Natural killer cell treated with Interleukin-12 subunit alpha and Interleukin-12 subunit beta and Interleukin-15 and Interleukin-18, amount 100 ng/mL, for 72 hours (primary cell): ENCODE measurements at regions not wholly inside any gene's neighbourhood (a gene's known extent, or its start where the extent isn't known, plus 50 kb on each side); places are given as distances from the start of the nearest gene placed in this dataset.
"Not testable (repeated sequence)": the region's sequence is repeated elsewhere in the genome, so short reads cannot be mapped to it uniquely, and the experiment has no call there.

ENCODE experiments used
- ATAC-seq, 2 donors: fragments of 150-1000 bp; cut with Tn5 transposase in 1 of 2; sonication (Bioruptor Pico), chemical (Tn5 transposase) in 1 of 2; 2 replicates each; pipeline ENCODE4 v1.10.0; 2021
- DNase-seq: peaks from one replicate; pipeline ENCODE4 v3.0.0; 2022; ENCODE audit warnings: low spot score
- H3K27ac Mint-ChIP-seq, 2 donors: 1 replicate in 1 of 2; 2 replicates in 1 of 2; pipeline ENCODE4 v1.8.0; 2022; ENCODE audit warnings: mixed read lengths in 2 of 2, mild to moderate bottlenecking in 1 of 2, moderate library complexity in 1 of 2
- H3K27me3 Mint-ChIP-seq, 2 donors: 1 replicate in 1 of 2; 2 replicates in 1 of 2; pipeline ENCODE4 v1.8.0; 2022; ENCODE audit warnings: mixed read lengths in 2 of 2
- H3K36me3 Mint-ChIP-seq: one replicate; pipeline ENCODE4 v1.8.0; 2022; ENCODE audit warnings: mixed read lengths
- H3K4me1 Mint-ChIP-seq, 2 donors: 1 replicate in 1 of 2; 2 replicates in 1 of 2; pipeline ENCODE4 v1.8.0; 2022; ENCODE audit warnings: low read depth in 2 of 2, mixed read lengths in 2 of 2, mild to moderate bottlenecking in 1 of 2
- H3K4me3 Mint-ChIP-seq: one replicate; pipeline ENCODE4 v1.8.0; 2022; ENCODE audit warnings: mixed read lengths
- H3K9me3 Mint-ChIP-seq: 2 replicates; pipeline ENCODE4 v1.8.0; 2022; ENCODE audit warnings: mixed read lengths

DNA sequence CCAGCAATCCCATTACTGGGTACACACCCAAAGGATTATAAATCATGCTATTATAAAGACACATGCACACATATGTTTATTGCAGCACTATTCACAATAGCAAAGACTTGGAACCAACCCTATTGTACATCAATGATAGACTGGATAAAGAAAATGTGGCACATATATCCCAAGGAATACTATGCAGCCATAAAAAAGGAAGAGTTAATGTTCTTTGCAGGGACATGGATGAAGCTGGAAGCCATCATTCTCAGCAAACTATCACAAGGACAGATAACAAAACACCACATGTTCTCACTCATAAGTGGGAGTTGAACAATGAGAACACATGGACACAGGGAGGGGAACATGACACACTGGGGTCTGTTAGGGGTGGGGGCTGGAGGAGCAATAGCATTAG is 177.2 kb upstream of the TBX18 start:
- H3K4me1 Mint-ChIP-seq, H3K4me3 Mint-ChIP-seq, H3K36me3 Mint-ChIP-seq, ATAC-seq, DNase-seq, H3K27me3 Mint-ChIP-seq, H3K27ac Mint-ChIP-seq: not testable (repeated sequence)
- H3K9me3 Mint-ChIP-seq = peaks cover 21% of the 10 kb centered on the region

DNA sequence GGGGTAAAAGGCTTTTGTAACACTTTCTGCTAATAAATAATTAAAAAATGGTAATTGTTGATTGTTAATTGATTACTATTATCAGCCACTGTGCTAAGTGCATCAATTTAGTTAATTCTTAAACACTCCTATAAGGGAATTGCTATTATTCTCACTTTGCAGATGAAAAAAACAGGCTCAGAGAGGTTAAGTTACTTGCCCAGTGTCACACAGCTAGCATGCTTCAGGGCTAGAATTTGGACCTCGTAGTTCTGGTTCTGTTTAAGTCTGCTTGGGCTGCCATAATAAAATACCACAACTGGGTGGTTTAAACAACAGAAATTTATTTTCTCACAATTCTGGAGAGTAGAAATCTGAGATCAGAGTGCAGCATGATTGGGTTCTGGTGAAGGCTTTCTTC is 164.8 kb upstream of the TBX18 start:
- Mint-ChIP-seq H3K27ac (no peak overlapping the region), H3K27me3 (no peaks in the 10 kb centered on the region), H3K36me3 (no peaks in the 10 kb centered on the region), H3K4me1 (no peaks in the 10 kb centered on the region), H3K4me3 (no peak overlapping the region), H3K9me3 (no peaks in the 10 kb centered on the region)
- ATAC-seq = no peak
- no peak for DNase-seq

DNA sequence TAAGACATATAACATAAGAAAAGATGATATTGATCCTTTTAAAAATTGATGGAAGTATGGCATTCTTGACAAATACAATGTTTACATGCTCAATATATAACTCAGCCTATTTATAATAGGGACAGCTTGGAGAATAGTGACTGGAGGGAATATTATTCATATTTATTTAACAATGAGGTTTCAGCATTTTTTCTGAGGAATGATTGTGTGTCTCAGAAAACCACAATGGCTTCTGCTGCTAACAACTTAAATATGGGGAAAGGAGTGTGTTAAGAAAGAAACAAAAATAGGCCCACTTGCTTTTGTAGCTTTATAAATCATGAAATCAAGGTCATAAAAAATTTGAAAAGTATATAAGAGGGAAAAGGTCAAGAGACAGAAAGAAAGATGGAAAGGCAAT is 163.2 kb upstream of the TBX18 start:
- H3K36me3 Mint-ChIP-seq = no peaks in the 10 kb centered on the region
- no peaks in the 10 kb centered on the region for H3K4me1 Mint-ChIP-seq
- H3K27me3 Mint-ChIP-seq = no peaks in the 10 kb centered on the region
- no peak for DNase-seq
- no peak overlapping the region for H3K27ac Mint-ChIP-seq
- no peak overlapping the region for H3K4me3 Mint-ChIP-seq
- no peaks in the 10 kb centered on the region for H3K9me3 Mint-ChIP-seq
- ATAC-seq = no peak

DNA sequence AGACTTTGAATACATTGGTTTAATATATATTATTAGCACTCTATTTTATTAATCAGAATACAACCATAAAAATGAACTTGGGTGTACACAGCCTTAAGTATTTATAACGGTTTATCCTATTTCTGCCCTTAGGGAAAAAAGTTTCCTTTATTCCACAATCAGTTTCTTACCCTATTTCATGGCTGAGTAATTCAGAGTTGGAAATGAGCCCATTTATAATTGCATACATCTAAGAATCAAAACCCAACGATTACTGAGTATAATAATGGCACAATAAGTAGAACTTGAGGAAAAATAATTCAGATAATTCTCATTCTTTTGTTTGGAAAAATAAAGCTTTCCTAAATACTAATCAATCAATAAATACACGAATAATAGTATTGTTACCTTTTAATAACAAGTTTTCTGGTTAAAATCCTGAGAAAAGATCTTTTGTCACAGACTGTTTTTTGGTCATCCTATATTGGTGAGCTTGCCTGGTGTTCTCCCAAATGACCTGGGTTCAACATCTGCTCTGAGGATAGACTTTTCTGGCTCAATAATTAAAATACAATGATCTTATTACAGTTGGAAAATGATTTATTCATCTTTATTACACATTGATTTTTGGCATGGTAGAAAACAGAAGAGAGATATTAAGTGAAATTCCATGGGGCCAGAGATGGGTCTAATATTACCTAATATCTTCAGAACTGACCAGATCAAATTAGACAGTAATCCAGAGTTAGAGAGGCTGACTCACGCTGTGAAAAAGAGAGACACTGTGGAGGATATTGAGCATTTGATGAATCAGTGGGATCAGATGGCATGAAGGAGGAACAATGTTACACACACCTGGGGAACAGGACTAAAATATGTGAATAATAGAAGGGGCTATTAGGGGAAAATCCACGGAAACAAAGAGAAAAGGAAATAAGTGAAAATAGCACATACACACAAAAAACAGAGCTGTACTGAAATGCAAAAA is 162.1 kb upstream of the TBX18 start:
- ATAC-seq (no peak), DNase-seq (no peak)
- H3K4me1 Mint-ChIP-seq = no peaks in the 10 kb centered on the region
- H3K9me3 Mint-ChIP-seq = no peaks in the 10 kb centered on the region
- no peaks in the 10 kb centered on the region for H3K36me3 Mint-ChIP-seq
- H3K27ac Mint-ChIP-seq = no peak overlapping the region
- no peak overlapping the region for H3K4me3 Mint-ChIP-seq
- H3K27me3 Mint-ChIP-seq = no peaks in the 10 kb centered on the region

DNA sequence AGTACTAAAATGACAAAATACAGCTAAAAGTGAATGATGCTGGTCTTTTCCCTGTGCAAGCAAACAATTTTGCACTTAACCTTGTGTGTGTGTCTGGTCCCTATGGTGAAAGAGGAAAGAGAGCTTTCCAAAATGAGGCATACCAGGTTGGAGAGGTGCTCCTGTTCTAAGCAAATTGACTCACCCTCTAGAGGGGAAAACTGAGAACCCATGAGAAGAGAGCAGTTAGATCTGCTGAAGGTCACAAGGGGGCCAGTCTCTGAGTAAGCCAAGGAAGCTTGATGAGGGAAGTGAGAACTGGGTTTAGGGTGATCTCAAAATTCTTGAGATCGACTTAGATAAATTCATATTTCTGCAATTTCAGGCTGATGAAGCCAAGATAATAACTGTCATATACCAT is 157.5 kb upstream of the TBX18 start:
- ATAC-seq (no peak), DNase-seq (no peak)
- Mint-ChIP-seq H3K4me3 (no peak overlapping the region), H3K27ac (no peak overlapping the region), H3K9me3 (peaks cover 9% of the 10 kb centered on the region), H3K4me1 (no peaks in the 10 kb centered on the region), H3K36me3 (no peaks in the 10 kb centered on the region), H3K27me3 (no peaks in the 10 kb centered on the region)

DNA sequence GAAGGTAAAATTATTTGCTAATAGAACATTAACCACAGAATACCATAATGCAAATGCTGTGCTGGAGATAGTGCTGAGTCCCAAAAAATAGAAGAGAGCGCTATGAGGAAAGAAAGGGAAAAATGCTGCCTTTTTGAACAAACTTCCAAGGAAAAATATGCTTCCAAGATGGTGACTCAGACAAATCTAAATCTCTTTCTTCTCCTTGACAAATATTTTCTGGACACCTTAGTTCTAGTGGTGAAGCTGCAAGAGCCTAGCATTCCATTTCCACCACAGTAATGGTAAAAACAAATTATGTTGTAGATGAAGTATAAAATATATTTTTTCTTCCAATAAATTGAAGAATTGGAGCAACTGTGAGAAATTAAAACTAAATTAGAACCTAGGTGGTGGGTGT is 155.6 kb upstream of the TBX18 start:
- Mint-ChIP-seq H3K4me3 (no peak overlapping the region), H3K27ac (no peak overlapping the region), H3K4me1 (no peaks in the 10 kb centered on the region), H3K27me3 (no peaks in the 10 kb centered on the region), H3K36me3 (no peaks in the 10 kb centered on the region), H3K9me3 (peaks cover 11% of the 10 kb centered on the region)
- ATAC-seq (no peak), DNase-seq (no peak)

DNA sequence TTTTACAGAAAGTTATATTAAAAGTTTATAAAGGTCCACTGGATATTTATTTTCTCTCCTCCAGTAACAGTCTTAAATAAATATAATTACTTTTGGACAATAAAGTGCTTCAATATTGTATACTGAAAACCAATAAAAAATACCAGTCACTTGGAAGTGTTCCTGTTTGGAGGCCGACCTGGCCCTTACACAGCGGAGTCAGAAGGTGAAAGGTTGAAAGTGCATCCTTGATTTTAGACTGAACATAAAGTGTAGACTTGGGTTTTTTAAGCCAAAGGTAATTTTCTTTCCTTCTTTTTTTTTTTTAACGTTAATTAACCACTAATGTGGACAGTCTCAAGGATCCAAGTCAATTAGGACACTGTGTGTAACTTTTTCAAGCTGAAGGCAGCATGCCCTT is 152.3 kb upstream of the TBX18 start:
- no peak for DNase-seq
- H3K4me3 Mint-ChIP-seq = no peak overlapping the region
- H3K36me3 Mint-ChIP-seq = no peaks in the 10 kb centered on the region
- H3K27me3 Mint-ChIP-seq = no peaks in the 10 kb centered on the region
- peaks cover 15% of the 10 kb centered on the region for H3K9me3 Mint-ChIP-seq
- no peak for ATAC-seq
- no peak overlapping the region for H3K27ac Mint-ChIP-seq
- no peaks in the 10 kb centered on the region for H3K4me1 Mint-ChIP-seq

DNA sequence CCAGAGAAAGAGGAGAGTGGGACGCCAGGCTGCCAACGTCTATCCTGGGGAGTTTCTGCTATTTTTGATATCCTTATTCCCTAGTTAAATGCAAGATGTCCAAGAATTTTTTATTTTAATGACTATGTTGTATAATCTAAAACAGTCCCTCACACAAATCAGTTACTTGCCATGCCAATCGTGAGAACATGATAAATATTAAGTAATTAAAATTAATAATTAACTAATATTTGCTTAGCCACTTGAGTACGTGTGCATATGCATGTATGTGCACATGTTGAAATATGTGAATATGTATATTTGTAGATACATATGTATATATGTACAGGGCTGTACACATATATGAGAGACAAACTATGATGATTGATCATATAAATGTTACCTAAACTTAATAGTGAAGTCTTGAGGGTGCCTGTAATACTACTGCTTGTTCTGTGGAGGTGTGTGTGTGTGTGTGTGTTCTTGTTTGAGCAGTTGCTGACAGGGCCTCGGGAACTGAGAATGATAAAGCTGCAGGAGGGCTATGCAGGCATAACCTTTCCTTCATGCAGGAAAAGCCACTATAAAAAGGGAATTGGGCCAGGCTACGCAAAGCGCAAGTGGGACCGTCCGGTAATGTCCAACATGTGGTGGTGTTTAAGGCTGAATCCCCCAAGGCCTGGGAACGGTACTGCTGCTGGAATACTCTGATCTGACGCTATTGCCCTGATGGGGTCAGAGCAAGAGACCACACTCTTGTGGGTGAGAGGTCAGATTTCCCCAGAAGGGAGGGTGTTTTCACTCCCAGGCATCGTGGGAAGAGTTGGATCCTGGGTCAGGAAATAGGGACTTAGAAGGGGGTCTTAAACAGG is 148.3 kb upstream of the TBX18 start:
- H3K4me1 Mint-ChIP-seq = no peaks in the 10 kb centered on the region
- H3K27ac Mint-ChIP-seq = no peak overlapping the region
- no peaks in the 10 kb centered on the region for H3K36me3 Mint-ChIP-seq
- ATAC-seq (no peak), DNase-seq (no peak)
- no peak overlapping the region for H3K4me3 Mint-ChIP-seq
- no peaks in the 10 kb centered on the region for H3K27me3 Mint-ChIP-seq
- H3K9me3 Mint-ChIP-seq = peaks cover 6% of the 10 kb centered on the region

DNA sequence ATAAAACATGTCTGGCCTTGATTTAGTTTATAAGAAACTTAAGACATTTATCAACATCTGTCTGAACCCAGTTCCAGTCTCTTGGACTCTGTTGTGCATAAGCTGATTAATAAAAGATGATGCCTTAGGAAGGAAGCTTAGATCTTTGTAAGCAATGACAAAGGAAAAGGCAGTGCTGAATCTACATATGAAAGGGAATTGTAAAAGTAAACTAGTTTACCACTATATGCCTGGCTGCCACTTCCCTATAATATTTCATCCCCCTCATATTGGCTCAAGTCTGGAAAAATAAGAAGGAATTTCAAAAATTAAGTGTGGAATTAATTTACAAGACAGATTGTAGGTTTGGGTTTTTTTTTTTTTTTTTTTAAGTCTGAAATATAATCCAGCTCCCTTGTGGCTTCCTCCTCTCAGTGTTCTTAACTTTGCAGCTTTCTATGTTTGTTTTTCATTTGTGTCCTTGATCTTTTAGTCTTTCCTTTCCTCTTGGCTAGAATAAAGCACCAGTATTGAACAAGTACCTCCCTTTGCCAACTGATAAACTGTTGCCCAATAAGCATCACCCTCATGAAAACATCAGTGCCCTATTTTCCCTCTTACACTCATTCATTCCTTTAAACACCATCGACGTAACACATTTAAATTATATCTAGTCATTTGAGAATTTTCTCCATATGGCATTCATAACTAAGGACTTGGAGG is 146.7 kb upstream of the TBX18 start:
- ATAC-seq = no peak
- H3K4me3 Mint-ChIP-seq = no peak overlapping the region

DNA sequence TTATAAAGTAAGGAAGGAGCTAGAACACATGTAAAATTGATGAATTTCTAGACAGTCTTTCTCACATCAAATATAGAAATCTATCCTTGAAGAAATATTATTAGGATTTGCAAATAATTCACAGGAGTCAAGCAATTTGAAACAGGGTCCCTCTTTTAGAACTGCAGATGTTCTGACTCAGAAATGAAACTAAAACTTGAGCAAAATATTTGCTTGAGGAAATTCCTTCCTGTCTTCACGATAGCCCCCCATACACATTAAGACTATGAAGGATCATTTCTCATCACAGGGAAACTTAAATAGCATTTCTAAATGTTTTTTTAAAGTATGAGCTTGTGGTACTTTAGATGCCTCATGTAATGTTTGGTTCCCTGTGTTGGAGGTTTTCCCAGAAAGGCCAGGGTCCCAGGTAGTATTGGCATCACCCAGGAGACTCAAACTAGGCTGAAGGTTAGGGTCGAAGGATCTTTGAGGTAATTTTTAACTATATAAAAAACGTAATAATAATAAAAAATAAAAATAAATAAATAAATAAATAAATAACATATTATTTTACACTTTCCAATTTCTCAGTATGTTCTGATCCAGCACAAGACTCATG is 144.0 kb upstream of the TBX18 start:
- Mint-ChIP-seq H3K27me3 (no peaks in the 10 kb centered on the region), H3K4me3 (no peak overlapping the region), H3K36me3 (no peaks in the 10 kb centered on the region), H3K27ac (no peak overlapping the region), H3K9me3 (peaks cover 3% of the 10 kb centered on the region), H3K4me1 (no peaks in the 10 kb centered on the region)
- DNase-seq = no peak
- ATAC-seq = no peak

More for the DNA sequence above, 146.7 kb upstream of the TBX18 start:
- H3K4me1 Mint-ChIP-seq = no peaks in the 10 kb centered on the region
- no peak for DNase-seq
- no peaks in the 10 kb centered on the region for H3K27me3 Mint-ChIP-seq
- H3K9me3 Mint-ChIP-seq = peaks cover 6% of the 10 kb centered on the region
- H3K36me3 Mint-ChIP-seq = no peaks in the 10 kb centered on the region
- H3K27ac Mint-ChIP-seq = no peak overlapping the region

DNA sequence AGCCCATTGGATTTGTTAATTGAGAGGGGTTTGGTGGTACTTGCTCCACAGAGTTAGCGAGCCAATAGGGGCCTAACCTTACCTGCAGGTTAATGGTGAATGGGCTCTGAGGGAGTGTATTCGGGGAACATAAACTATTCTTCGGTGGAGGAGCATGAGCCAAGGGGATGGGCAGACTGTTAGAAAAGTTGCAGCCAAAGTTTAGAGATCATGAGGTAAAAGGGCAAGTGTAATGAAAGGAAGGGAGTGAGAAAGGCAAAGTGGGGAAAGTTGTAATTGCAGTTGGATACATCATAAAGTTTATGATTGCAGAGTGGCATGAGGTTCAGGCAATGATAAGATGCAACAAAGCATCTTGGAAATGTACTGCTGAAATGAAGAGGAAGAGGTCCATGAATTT is 142.1 kb upstream of the TBX18 start:
- Mint-ChIP-seq H3K27ac (no peak overlapping the region), H3K4me3 (no peak overlapping the region), H3K36me3 (no peaks in the 10 kb centered on the region), H3K4me1 (no peaks in the 10 kb centered on the region), H3K9me3 (peaks cover 3% of the 10 kb centered on the region), H3K27me3 (no peaks in the 10 kb centered on the region)
- ATAC-seq (no peak), DNase-seq (no peak)

DNA sequence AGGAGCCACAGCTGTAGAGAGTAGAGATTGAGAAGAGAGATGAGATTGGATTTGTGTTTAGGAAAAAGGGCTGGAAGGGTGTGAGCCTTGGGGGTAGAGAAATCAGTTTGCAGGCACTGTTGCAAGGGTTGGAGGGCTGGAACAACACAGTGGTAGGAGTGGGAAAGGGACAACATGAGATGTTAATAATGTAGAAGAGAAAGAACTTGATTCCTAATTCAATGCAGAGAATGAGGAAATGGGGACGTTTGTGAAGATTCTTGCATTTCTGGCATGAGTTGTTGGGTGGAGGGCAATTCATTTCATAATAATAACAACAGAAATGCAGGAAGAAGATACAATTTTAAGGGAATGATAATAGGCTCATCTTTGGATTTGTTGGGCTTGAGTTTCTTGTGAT is 141.4 kb upstream of the TBX18 start:
- H3K27me3 Mint-ChIP-seq = no peaks in the 10 kb centered on the region
- peaks cover 3% of the 10 kb centered on the region for H3K9me3 Mint-ChIP-seq
- no peak overlapping the region for H3K4me3 Mint-ChIP-seq
- no peaks in the 10 kb centered on the region for H3K36me3 Mint-ChIP-seq
- DNase-seq (no peak), ATAC-seq (no peak)
- no peak overlapping the region for H3K27ac Mint-ChIP-seq
- no peaks in the 10 kb centered on the region for H3K4me1 Mint-ChIP-seq

DNA sequence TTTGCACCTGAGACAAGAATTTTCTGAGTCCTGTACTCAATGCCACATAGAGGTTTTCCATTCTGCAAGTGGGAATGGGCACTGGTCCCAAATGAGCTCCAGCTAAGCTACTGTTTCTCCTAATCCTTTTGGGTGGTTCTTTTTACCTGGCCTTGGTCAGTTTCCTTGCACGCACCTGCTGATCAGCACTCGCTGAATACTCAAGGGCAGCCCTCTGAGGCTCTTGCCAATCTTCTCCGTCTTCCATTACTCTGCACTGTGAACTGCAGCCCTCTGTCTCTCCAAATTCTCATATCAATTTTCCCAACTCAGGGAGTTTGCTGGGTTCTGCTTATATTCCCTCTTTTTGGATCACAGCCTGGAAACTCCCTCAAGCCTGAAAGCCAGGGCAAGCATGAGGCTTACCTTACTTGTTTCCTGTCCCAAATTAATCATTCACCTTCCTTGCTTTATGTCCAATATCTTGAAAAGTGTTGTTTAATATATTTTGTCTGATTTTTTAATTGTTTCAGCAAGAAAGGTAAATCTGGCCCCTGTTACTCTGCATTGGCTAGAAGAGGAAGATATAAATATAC is 138.0 kb upstream of the TBX18 start:
- ATAC-seq (no peak), DNase-seq (no peak)
- H3K27ac Mint-ChIP-seq = no peak overlapping the region

More for the DNA sequence above, 138.0 kb upstream of the TBX18 start:
- Mint-ChIP-seq H3K27me3 (no peaks in the 10 kb centered on the region), H3K4me3 (no peak overlapping the region), H3K36me3 (no peaks in the 10 kb centered on the region), H3K9me3 (peaks cover 6% of the 10 kb centered on the region), H3K4me1 (no peaks in the 10 kb centered on the region)
